Activated naive CD8-positive, alpha-beta T cell treated with anti-CD3 and anti-CD28 coated beads, Interleukin-2, amount 10 ng/mL, durations not matched to agents 7 days and 5 days (primary cell): ENCODE measurements at regions not wholly inside any gene's neighbourhood (a gene's known extent, or its start where the extent isn't known, plus 50 kb on each side); places are given as distances from the start of the nearest gene placed in this dataset.

Source experiments
- ATAC-seq: fragments of 150-1000 bp; cut with Tn5 transposase; one replicate; pipeline ENCODE4 v1.10.0; 2021; ENCODE audit warnings: low read depth, moderate library complexity
- POLR2A ChIA-PET: fragments of 350-600 bp; sonication (Branson Sonifier 250); formaldehyde crosslinking; loops from one replicate; lab custom pipeline; 2021; ENCODE audit warnings: antibody characterized with exemption; lab: Charles Lee
- DNase-seq: peaks from one replicate; pipeline ENCODE4 v3.0.0; 2021
- H3K27ac Mint-ChIP-seq: one replicate; pipeline ENCODE4 v1.8.0; 2022; ENCODE audit warnings: mild to moderate bottlenecking, mixed read lengths
- H3K27me3 Mint-ChIP-seq: one replicate; pipeline ENCODE4 v1.8.0; 2022; ENCODE audit warnings: mild to moderate bottlenecking, moderate library complexity, mixed read lengths
- H3K36me3 Mint-ChIP-seq: one replicate; pipeline ENCODE4 v1.8.0; 2021; ENCODE audit warnings: mild to moderate bottlenecking, mixed read lengths
- H3K4me1 Mint-ChIP-seq: one replicate; pipeline ENCODE4 v1.8.0; 2021; ENCODE audit warnings: mixed read lengths
- H3K4me3 Mint-ChIP-seq: one replicate; pipeline ENCODE4 v1.8.0; 2022; ENCODE audit warnings: mild to moderate bottlenecking, moderate library complexity, mixed read lengths
- H3K9me3 Mint-ChIP-seq: one replicate; pipeline ENCODE4 v1.8.0; 2021; ENCODE audit warnings: mixed read lengths

DNA sequence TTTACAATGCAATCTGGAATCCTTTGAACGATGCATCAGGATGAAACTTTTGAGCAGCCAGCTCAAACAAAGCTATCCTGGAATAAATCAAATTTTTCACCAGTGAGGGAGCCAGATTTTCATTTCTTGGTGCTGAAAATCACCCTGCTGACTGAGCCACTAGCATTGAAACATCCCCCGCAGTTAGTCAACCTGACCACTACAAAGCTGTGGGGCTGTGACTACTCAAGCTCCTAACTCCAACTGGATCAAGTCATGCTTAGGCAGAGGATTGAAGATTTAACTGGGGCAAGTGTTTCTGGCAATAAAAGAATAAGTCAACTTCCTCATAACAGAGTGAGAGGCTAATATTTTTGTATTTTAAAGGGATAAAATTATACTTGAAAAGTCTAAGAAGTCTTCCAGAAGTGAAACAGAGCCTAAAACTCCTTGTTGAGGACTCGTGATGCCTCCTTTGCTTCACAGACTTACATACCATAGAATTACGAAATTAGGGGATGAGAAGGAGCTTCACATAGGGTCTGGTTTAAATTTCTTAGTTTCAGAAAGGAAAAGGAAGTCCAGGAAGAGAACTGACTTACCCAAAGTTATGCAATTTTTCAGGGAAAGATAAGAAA is 177.8 kb downstream of the SERPINI1 start:
- H3K4me3 Mint-ChIP-seq: no peak overlapping the region
- no peaks in the 10 kb centered on the region for H3K36me3 Mint-ChIP-seq
- H3K27ac Mint-ChIP-seq: no peak overlapping the region
- DNase-seq: no peak
- peaks cover 8% of the 10 kb centered on the region for H3K27me3 Mint-ChIP-seq
- H3K9me3 Mint-ChIP-seq: no peaks in the 10 kb centered on the region
- no peaks in the 10 kb centered on the region for H3K4me1 Mint-ChIP-seq
- no peak for ATAC-seq
- POLR2A ChIA-PET: no interaction called here

- peaks cover 3% of the 10 kb centered on the region for H3K27me3 Mint-ChIP-seq
- ATAC-seq (no peak), DNase-seq (no peak)
- no peak overlapping the region for H3K27ac Mint-ChIP-seq
- H3K4me3 Mint-ChIP-seq: no peak overlapping the region
- no peaks in the 10 kb centered on the region for H3K9me3 Mint-ChIP-seq
- no peaks in the 10 kb centered on the region for H3K4me1 Mint-ChIP-seq
- POLR2A ChIA-PET: no interaction called here
- H3K36me3 Mint-ChIP-seq: no peaks in the 10 kb centered on the region
Measured at GRCh38 chr3:167909952-167910351, 174.4 kb downstream of the SERPINI1 start.

- H3K4me1 Mint-ChIP-seq: no peaks in the 10 kb centered on the region
- no peak overlapping the region for H3K4me3 Mint-ChIP-seq
- H3K27me3 Mint-ChIP-seq: peaks cover 3% of the 10 kb centered on the region
- DNase-seq (no peak), ATAC-seq (no peak)
- H3K9me3 Mint-ChIP-seq: no peaks in the 10 kb centered on the region
- H3K27ac Mint-ChIP-seq: no peak overlapping the region
- POLR2A ChIA-PET: no interaction called here
- H3K36me3 Mint-ChIP-seq: no peaks in the 10 kb centered on the region
Measured at GRCh38 chr3:167909504-167909896, 174.0 kb downstream of the SERPINI1 start.

- POLR2A ChIA-PET: no interaction called here
Measured at GRCh38 chr3:167908746-167909503, 173.4 kb downstream of the SERPINI1 start.

DNA sequence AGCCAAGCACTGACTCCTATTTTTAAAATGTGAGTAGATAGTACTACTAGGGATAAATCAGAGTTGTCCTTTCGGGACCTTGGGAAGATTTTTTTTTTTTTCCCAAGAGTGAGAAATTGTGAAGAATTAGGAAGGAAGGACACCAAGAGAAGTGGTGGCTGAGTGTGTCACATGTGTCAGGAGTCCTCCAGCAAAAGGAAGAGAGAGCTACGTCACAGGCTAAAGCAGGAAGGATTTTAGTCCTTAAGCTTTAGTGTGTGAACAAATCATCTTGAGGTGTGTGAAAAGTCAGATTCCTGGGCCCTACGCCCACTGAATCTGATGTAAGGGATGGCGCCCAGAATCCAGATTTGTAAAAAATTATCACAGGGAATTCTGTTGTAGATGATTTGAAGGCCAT is 172.7 kb downstream of the SERPINI1 start:
- H3K4me1 Mint-ChIP-seq: no peaks in the 10 kb centered on the region
- H3K27me3 Mint-ChIP-seq: peaks cover 10% of the 10 kb centered on the region
- no peaks in the 10 kb centered on the region for H3K36me3 Mint-ChIP-seq
- ATAC-seq (no peak), DNase-seq (no peak)
- no peaks in the 10 kb centered on the region for H3K9me3 Mint-ChIP-seq
- POLR2A ChIA-PET: no interaction called here
- H3K4me3 Mint-ChIP-seq: no peak overlapping the region
- H3K27ac Mint-ChIP-seq: no peak overlapping the region

More at GRCh38 chr3:167908746-167909503, 173.4 kb downstream of the SERPINI1 start:
- H3K9me3 Mint-ChIP-seq: no peaks in the 10 kb centered on the region
- DNase-seq (no peak), ATAC-seq (no peak)
- H3K27ac Mint-ChIP-seq: no peak overlapping the region
- H3K4me3 Mint-ChIP-seq: no peak overlapping the region
- no peaks in the 10 kb centered on the region for H3K36me3 Mint-ChIP-seq
- no peaks in the 10 kb centered on the region for H3K4me1 Mint-ChIP-seq
- peaks cover 5% of the 10 kb centered on the region for H3K27me3 Mint-ChIP-seq

DNA sequence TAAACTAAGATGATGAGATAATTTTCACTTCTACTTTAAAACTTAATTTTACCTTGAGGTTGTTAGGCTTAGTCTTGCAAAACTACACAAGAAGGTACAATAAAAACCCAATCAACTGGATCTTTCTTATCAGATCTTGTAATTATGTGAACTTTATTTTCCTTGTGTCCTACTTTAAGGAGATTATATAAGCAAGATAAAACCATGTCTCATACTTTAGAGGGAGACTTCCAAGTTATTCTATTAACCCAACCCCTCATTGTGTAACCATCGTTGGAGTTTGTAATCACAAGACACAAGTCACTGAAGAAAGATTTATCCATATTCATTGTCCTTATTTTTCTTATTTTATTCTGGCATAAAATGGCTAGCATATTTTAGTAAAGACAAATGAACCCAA is 165.6 kb downstream of the SERPINI1 start:
- Mint-ChIP-seq H3K36me3 (no peaks in the 10 kb centered on the region), H3K27me3 (peaks cover 13% of the 10 kb centered on the region), H3K4me1 (no peaks in the 10 kb centered on the region), H3K27ac (no peak overlapping the region), H3K4me3 (no peak overlapping the region), H3K9me3 (no peaks in the 10 kb centered on the region)
- POLR2A ChIA-PET: no interaction called here
- no peak for DNase-seq
- no peak for ATAC-seq

GRCh38 chr3:167899093-167899492 is 163.6 kb downstream of the SERPINI1 start:
- Mint-ChIP-seq H3K27ac (no peak overlapping the region), H3K9me3 (no peaks in the 10 kb centered on the region), H3K27me3 (peaks cover 12% of the 10 kb centered on the region), H3K36me3 (no peaks in the 10 kb centered on the region), H3K4me1 (no peaks in the 10 kb centered on the region), H3K4me3 (no peak overlapping the region)
- no peak for DNase-seq
- no peak for ATAC-seq
- POLR2A ChIA-PET: no interaction called here

GRCh38 chr3:167898091-167898490 is 162.6 kb downstream of the SERPINI1 start:
- no peak overlapping the region for H3K27ac Mint-ChIP-seq
- H3K9me3 Mint-ChIP-seq: no peaks in the 10 kb centered on the region
- ATAC-seq (no peak), DNase-seq (no peak)
- no peaks in the 10 kb centered on the region for H3K36me3 Mint-ChIP-seq
- no peaks in the 10 kb centered on the region for H3K4me1 Mint-ChIP-seq
- peaks cover 6% of the 10 kb centered on the region for H3K27me3 Mint-ChIP-seq
- POLR2A ChIA-PET: no interaction called here
- no peak overlapping the region for H3K4me3 Mint-ChIP-seq

DNA sequence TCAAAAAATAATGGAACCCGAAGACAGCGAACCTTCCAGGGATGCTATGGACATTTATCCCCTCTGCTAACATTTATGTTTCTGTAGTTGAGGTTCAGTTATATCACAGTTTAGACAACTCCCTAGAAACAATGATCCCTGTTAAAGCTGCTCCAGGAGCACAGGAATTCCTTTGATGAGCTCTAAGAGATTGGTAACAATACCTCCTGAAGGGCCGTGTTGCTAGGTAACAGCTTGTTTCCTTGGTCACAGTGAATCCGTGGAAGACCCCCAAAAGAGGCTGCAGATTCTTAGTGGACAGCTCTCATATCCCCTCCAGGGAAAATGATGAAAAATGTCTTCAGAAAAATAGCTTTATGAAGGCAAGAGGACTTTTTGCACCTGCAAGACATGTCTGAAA is 160.2 kb downstream of the SERPINI1 start:
- no peak for DNase-seq
- no peak for ATAC-seq
- POLR2A ChIA-PET: no interaction called here
- Mint-ChIP-seq H3K4me1 (no peaks in the 10 kb centered on the region), H3K27ac (no peak overlapping the region), H3K9me3 (no peaks in the 10 kb centered on the region), H3K4me3 (no peak overlapping the region), H3K27me3 (peaks cover 6% of the 10 kb centered on the region), H3K36me3 (no peaks in the 10 kb centered on the region)

GRCh38 chr3:167895178-167895577 is 159.7 kb downstream of the SERPINI1 start:
- H3K9me3 Mint-ChIP-seq: no peaks in the 10 kb centered on the region
- H3K27me3 Mint-ChIP-seq: peaks cover 4% of the 10 kb centered on the region
- H3K36me3 Mint-ChIP-seq: no peaks in the 10 kb centered on the region
- POLR2A ChIA-PET: no interaction called here
- H3K27ac Mint-ChIP-seq: no peak overlapping the region
- H3K4me1 Mint-ChIP-seq: no peaks in the 10 kb centered on the region
- no peak for ATAC-seq
- DNase-seq: no peak
- H3K4me3 Mint-ChIP-seq: no peak overlapping the region

DNA sequence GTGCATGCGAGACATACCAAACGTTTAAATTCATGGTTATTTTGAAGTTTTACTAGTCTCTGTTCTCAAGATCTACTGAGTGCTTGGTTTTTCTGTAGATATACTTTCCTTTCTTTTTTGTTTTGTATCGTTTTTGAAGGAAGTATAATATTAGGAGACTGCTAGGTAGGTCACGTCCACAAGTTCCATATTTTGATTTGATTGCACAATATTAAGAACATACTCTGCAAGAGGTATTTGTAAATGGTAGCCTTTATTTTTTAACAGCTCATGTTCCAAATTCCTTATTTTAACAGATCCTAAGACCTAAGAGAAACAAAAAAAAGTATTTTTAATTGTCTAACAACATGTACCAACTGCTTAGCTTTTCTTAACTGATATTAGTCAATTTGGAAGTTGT is 156.7 kb downstream of the SERPINI1 start:
- no peaks in the 10 kb centered on the region for H3K9me3 Mint-ChIP-seq
- no peaks in the 10 kb centered on the region for H3K4me1 Mint-ChIP-seq
- no peaks in the 10 kb centered on the region for H3K27me3 Mint-ChIP-seq
- no peak for ATAC-seq
- H3K36me3 Mint-ChIP-seq: no peaks in the 10 kb centered on the region
- H3K4me3 Mint-ChIP-seq: no peak overlapping the region
- H3K27ac Mint-ChIP-seq: no peak overlapping the region
- POLR2A ChIA-PET: no interaction called here
- DNase-seq: no peak

DNA sequence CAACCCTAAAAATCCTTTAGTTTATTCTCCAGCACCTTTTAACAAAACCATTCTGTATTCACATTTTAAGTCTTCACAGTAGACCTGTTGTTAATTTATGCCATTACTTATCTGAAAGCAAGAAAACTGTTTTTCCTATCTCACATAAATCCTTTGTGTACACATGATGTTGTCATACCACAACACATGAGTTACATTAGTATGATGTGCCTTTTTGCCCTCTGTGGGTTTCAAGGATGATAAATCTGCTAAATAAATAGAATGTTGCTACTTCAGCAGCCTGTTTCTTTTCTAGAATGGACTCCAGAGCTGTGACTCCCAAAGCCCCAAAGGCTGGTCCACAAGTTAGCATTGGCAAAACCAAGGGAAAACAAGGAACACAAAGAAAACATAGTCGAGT is 151.6 kb downstream of the SERPINI1 start:
- Mint-ChIP-seq H3K4me3 (no peak overlapping the region), H3K27ac (no peak overlapping the region), H3K36me3 (no peaks in the 10 kb centered on the region), H3K9me3 (no peaks in the 10 kb centered on the region), H3K27me3 (peaks cover 16% of the 10 kb centered on the region), H3K4me1 (no peaks in the 10 kb centered on the region)
- ATAC-seq (no peak), DNase-seq (no peak)
- POLR2A ChIA-PET: no interaction called here

GRCh38 chr3:167886690-167887089 is 151.2 kb downstream of the SERPINI1 start:
- DNase-seq (no peak), ATAC-seq (no peak)
- Mint-ChIP-seq H3K27ac (no peak overlapping the region), H3K9me3 (no peaks in the 10 kb centered on the region), H3K4me1 (peaks cover 4% of the 10 kb centered on the region), H3K27me3 (peaks cover 16% of the 10 kb centered on the region), H3K36me3 (no peaks in the 10 kb centered on the region), H3K4me3 (no peak overlapping the region)
- POLR2A ChIA-PET: no interaction called here

- Mint-ChIP-seq H3K36me3 (no peaks in the 10 kb centered on the region), H3K27me3 (peaks cover 22% of the 10 kb centered on the region), H3K27ac (no peak overlapping the region), H3K4me3 (no peak overlapping the region), H3K4me1 (peaks cover 4% of the 10 kb centered on the region), H3K9me3 (no peaks in the 10 kb centered on the region)
- no peak for ATAC-seq
- POLR2A ChIA-PET: no interaction called here
- DNase-seq: no peak
Measured at GRCh38 chr3:167885277-167885676, 149.8 kb downstream of the SERPINI1 start.
